ENCODE measurements at regions not wholly inside any gene's neighbourhood (a gene's known extent, or its start where the extent isn't known, plus 50 kb on each side); places are given as distances from the start of the nearest gene placed in this dataset.

DNA sequence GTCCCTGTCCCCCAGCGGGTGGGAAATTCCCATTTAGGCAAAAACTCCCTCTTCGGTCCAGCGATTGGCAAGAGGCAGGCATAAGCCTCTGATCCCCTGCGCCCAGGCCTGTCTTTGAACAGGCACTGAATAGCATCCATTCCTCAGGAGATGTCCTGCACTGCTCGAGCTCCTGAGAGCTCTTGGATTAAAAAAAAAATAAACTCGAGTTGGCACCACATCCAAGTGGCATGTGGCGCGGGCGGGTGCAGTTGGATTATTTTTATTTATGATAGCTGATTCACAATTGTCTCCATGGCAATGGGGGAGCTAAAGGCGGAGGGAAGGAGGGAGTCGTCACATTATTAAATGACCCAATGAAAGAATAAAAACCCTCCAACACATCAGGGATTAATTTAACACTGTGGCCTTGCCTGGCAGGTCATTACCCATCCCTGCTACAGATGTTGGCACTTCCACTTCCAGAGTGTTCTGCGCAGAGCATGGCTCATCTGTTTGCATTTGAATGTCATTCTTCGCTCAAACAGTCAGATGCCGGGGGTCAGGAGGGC lies 207.2 kb downstream of the AACS start:
- no peak overlapping the region for H3K9ac ChIP-seq (ENCODE audit: control insufficient read depth, insufficient read depth, low read length)
- no peaks in the 10 kb centered on the region; a peak in 2 of 4 replicates for H3K27me3 ChIP-seq (replicated peaks in 1 of 2; ENCODE audit: control insufficient read depth in 2 of 2, insufficient read depth in 2 of 2, low read length in 1 of 2)
- no peaks in the 10 kb centered on the region for H3K36me3 ChIP-seq (ENCODE audit: control insufficient read depth in 2 of 2, insufficient read depth in 2 of 2, low read length in 1 of 2)
- FAIRE-seq (no peak), DNase-seq (ENCODE audit: low read depth, low spot score) (no peak), ATAC-seq (no peak)
- 55% methylated on average over 14 of the region's 14 CpGs for WGBS (ENCODE audit: insufficient coverage, insufficient replicate concordance, low lambda C conversion rate, missing lambda C conversion rate)
- in situ Hi-C loops (cut with MboI) (no loop called here), intact Hi-C loops (cut with micrococcal nuclease; ENCODE audit: unreplicated experiment) (no loop called here)
- H3K4me2 ChIP-seq (ENCODE audit: control insufficient read depth, insufficient read depth): no peak overlapping the region
- H3K4me1 ChIP-seq (ENCODE audit: control insufficient read depth, insufficient read depth, low read length): no peaks in the 10 kb centered on the region
- H3K79me2 ChIP-seq (ENCODE audit: control insufficient read depth, insufficient read depth, low read length): no peaks in the 10 kb centered on the region
- RAD21 ChIA-PET (ENCODE audit: unreplicated experiment): no interaction called here
- POLR2A ChIA-PET: no interaction called here
- no peak overlapping the region for H2AFZ ChIP-seq (ENCODE audit: control insufficient read depth, low read depth, low read length)
- no peak overlapping the region for H3K27ac ChIP-seq (ENCODE audit: control insufficient read depth, insufficient read depth)
- no peak overlapping the region for H3K4me3 ChIP-seq
- no peak for TF ChIP-seq SP1 (IDR thresholded peaks at IDR 0.05; ENCODE audit: low read depth, low read length)
- TF ChIP-seq HDGF (IDR thresholded peaks at IDR 0.05): no peak
- TF ChIP-seq, protein P1, sequence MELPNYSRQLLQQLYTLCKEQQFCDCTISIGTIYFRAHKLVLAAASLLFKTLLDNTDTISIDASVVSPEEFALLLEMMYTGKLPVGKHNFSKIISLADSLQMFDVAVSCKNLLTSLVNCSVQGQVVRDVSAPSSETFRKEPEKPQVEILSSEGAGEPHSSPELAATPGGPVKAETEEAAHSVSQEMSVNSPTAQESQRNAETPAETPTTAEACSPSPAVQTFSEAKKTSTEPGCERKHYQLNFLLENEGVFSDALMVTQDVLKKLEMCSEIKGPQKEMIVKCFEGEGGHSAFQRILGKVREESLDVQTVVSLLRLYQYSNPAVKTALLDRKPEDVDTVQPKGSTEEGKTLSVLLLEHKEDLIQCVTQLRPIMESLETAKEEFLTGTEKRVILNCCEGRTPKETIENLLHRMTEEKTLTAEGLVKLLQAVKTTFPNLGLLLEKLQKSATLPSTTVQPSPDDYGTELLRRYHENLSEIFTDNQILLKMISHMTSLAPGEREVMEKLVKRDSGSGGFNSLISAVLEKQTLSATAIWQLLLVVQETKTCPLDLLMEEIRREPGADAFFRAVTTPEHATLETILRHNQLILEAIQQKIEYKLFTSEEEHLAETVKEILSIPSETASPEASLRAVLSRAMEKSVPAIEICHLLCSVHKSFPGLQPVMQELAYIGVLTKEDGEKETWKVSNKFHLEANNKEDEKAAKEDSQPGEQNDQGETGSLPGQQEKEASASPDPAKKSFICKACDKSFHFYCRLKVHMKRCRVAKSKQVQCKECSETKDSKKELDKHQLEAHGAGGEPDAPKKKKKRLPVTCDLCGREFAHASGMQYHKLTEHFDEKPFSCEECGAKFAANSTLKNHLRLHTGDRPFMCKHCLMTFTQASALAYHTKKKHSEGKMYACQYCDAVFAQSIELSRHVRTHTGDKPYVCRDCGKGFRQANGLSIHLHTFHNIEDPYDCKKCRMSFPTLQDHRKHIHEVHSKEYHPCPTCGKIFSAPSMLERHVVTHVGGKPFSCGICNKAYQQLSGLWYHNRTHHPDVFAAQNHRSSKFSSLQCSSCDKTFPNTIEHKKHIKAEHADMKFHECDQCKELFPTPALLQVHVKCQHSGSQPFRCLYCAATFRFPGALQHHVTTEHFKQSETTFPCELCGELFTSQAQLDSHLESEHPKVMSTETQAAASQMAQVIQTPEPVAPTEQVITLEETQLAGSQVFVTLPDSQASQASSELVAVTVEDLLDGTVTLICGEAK (IDR thresholded peaks at IDR 0.05; ENCODE audit: borderline replicate concordance): no peak
- no peak for TF ChIP-seq FOXK2 (IDR thresholded peaks at IDR 0.05)
- no peak for TF ChIP-seq CBX5 (IDR thresholded peaks at IDR 0.05; ENCODE audit: low read depth)
- TF ChIP-seq, protein P2, sequence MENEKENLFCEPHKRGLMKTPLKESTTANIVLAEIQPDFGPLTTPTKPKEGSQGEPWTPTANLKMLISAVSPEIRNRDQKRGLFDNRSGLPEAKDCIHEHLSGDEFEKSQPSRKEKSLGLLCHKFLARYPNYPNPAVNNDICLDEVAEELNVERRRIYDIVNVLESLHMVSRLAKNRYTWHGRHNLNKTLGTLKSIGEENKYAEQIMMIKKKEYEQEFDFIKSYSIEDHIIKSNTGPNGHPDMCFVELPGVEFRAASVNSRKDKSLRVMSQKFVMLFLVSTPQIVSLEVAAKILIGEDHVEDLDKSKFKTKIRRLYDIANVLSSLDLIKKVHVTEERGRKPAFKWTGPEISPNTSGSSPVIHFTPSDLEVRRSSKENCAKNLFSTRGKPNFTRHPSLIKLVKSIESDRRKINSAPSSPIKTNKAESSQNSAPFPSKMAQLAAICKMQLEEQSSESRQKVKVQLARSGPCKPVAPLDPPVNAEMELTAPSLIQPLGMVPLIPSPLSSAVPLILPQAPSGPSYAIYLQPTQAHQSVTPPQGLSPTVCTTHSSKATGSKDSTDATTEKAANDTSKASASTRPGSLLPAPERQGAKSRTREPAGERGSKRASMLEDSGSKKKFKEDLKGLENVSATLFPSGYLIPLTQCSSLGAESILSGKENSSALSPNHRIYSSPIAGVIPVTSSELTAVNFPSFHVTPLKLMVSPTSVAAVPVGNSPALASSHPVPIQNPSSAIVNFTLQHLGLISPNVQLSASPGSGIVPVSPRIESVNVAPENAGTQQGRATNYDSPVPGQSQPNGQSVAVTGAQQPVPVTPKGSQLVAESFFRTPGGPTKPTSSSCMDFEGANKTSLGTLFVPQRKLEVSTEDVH (IDR thresholded peaks at IDR 0.05; ENCODE audit: low read depth, partially characterized antibody): no peak
- TF ChIP-seq CHD1 (IDR thresholded peaks at IDR 0.05; ENCODE audit: low read depth, low read length): no peak
- TF ChIP-seq WRNIP1 (IDR thresholded peaks at IDR 0.05; ENCODE audit: borderline replicate concordance, low read depth, low read length): no peak
- TF ChIP-seq NFYA (IDR thresholded peaks at IDR 0.05; ENCODE audit: borderline replicate concordance, low read depth, low read length): no peak
- TF ChIP-seq EGR1 (IDR thresholded peaks at IDR 0.05; ENCODE audit: borderline replicate concordance in 1 of 2, low read depth in 2 of 2, low read length in 2 of 2): no peak
- no peak for TF ChIP-seq PAX5 (IDR thresholded peaks at IDR 0.05; ENCODE audit: borderline replicate concordance, low read depth, low read length)
- no peak for TF ChIP-seq ZNF622 (IDR thresholded peaks at IDR 0.05)
- no peak for TF ChIP-seq POLR2AphosphoS2 (IDR thresholded peaks at IDR 0.05; ENCODE audit: low read depth, low read length)
- SMC1A ChIA-PET (ENCODE audit: uncharacterized antibody, unreplicated experiment): interaction anchor here (1.2 kb wide), 1 partner anchor 10 kb away, joined by 3 read pairs; no protein-coding TSS in a partner anchor
- BruUV-seq (replicated peaks): no TSS peak
- CTCF ChIA-PET: no interaction called here
- no peaks in the 10 kb centered on the region for H3K9me3 ChIP-seq (replicated peaks; ENCODE audit: control insufficient read depth, insufficient read depth, low read length)
- H4K20me1 ChIP-seq (ENCODE audit: control insufficient read depth, insufficient read depth): no peaks in the 10 kb centered on the region
